ENCODE measurements at regions not wholly inside any gene's neighbourhood (a gene's known extent, or its start where the extent isn't known, plus 50 kb on each side); places are given as distances from the start of the nearest gene placed in this dataset.

- H3K4me1 ChIP-seq: no peaks in the 10 kb centered on the region
- TF ChIP-seq CTCF (IDR thresholded peaks at IDR 0.05) (no peak), POLR2A (IDR thresholded peaks at IDR 0.05) (no peak)
- intact Hi-C loops (cut with DNase I; ENCODE audit: low total_unique reads): no loop called here
- H3K9me3 ChIP-seq: no peaks in the 10 kb centered on the region
- H3K4me3 ChIP-seq: no peak overlapping the region
- no peak overlapping the region for H3K27ac ChIP-seq
- no peaks in the 10 kb centered on the region for H3K36me3 ChIP-seq
- DNase-seq: no peak
- no peaks in the 10 kb centered on the region for H3K27me3 ChIP-seq
Measured at GRCh38 chrX:20414762-20415445, 148.2 kb upstream of the RPS6KA3 start.

- TF ChIP-seq POLR2A (IDR thresholded peaks at IDR 0.05) (no peak), CTCF (IDR thresholded peaks at IDR 0.05) (no peak)
- H3K27me3 ChIP-seq: no peaks in the 10 kb centered on the region
- DNase-seq: no peak
- no peak overlapping the region for H3K4me3 ChIP-seq
- no peak overlapping the region for H3K27ac ChIP-seq
- H3K36me3 ChIP-seq: no peaks in the 10 kb centered on the region
- no peaks in the 10 kb centered on the region for H3K9me3 ChIP-seq
- intact Hi-C loops (cut with DNase I; ENCODE audit: low total_unique reads): no loop called here
- no peaks in the 10 kb centered on the region for H3K4me1 ChIP-seq
Measured at GRCh38 chrX:20414066-20414465, 147.4 kb upstream of the RPS6KA3 start.

- TF ChIP-seq POLR2A (IDR thresholded peaks at IDR 0.05): no peak
- no peak for TF ChIP-seq CTCF (IDR thresholded peaks at IDR 0.05)
- H3K27ac ChIP-seq: no peak overlapping the region
- intact Hi-C loops (cut with DNase I; ENCODE audit: low total_unique reads): no loop called here
- H3K9me3 ChIP-seq: no peaks in the 10 kb centered on the region
- no peaks in the 10 kb centered on the region for H3K27me3 ChIP-seq
- no peak for DNase-seq
- H3K36me3 ChIP-seq: no peaks in the 10 kb centered on the region
- no peaks in the 10 kb centered on the region for H3K4me1 ChIP-seq
- no peak overlapping the region for H3K4me3 ChIP-seq
Measured at GRCh38 chrX:20412871-20413486, 146.3 kb upstream of the RPS6KA3 start.

GRCh38 chrX:20410540-20410939 lies 143.8 kb upstream of the RPS6KA3 start:
- Histone ChIP-seq H3K4me3 (no peak overlapping the region), H3K27me3 (no peaks in the 10 kb centered on the region), H3K4me1 (no peaks in the 10 kb centered on the region), H3K27ac (no peak overlapping the region), H3K9me3 (no peaks in the 10 kb centered on the region), H3K36me3 (no peaks in the 10 kb centered on the region)
- DNase-seq: no peak
- intact Hi-C loops (cut with DNase I; ENCODE audit: low total_unique reads): no loop called here
- no peak for TF ChIP-seq CTCF (IDR thresholded peaks at IDR 0.05)
- TF ChIP-seq POLR2A (IDR thresholded peaks at IDR 0.05): no peak

GRCh38 chrX:20409991-20410390 lies 143.3 kb upstream of the RPS6KA3 start:
- Histone ChIP-seq H3K27me3 (no peaks in the 10 kb centered on the region), H3K4me1 (no peaks in the 10 kb centered on the region), H3K4me3 (no peak overlapping the region), H3K9me3 (no peaks in the 10 kb centered on the region), H3K27ac (no peak overlapping the region), H3K36me3 (no peaks in the 10 kb centered on the region)
- no peak for DNase-seq
- TF ChIP-seq POLR2A (IDR thresholded peaks at IDR 0.05) (no peak), CTCF (IDR thresholded peaks at IDR 0.05) (no peak)
- intact Hi-C loops (cut with DNase I; ENCODE audit: low total_unique reads): no loop called here
